Neural progenitor cell (in vitro differentiated cells): ENCODE measurements at regions not wholly inside any gene's neighbourhood (a gene's known extent, or its start where the extent isn't known, plus 50 kb on each side); places are given as distances from the start of the nearest gene placed in this dataset.
"Not testable (repeated sequence)": the region's sequence is repeated elsewhere in the genome, so short reads cannot be mapped to it uniquely, and the experiment has no call there.

Source experiments
- DNase-seq: peaks from one replicate; pipeline ENCODE4 v3.0.0-alpha.2; 2016; ENCODE audit warnings: low spot score
- H2AFZ ChIP-seq: fragments of 200-600 bp; sonication (generic); replicated peaks from 2 replicates; pipeline ENCODE4 v1.6.1; 2016; ENCODE audit warnings: antibody characterized with exemption
- H3F3A ChIP-seq: fragments of 200-600 bp; sonication (generic); 2 replicates; pipeline ENCODE4 v1.6.1; 2016; ENCODE audit warnings: antibody characterized with exemption, low read depth
- H3K27ac ChIP-seq: fragments of 200-600 bp; sonication (generic); 2 replicates; pipeline ENCODE4 v1.5.1; 2016; ENCODE audit warnings: mild to moderate bottlenecking
- H3K27me3 ChIP-seq: fragments of 200-600 bp; sonication (generic); 2 replicates; pipeline ENCODE4 v1.6.1; 2016; ENCODE audit warnings: mild to moderate bottlenecking, moderate library complexity
- H3K36me3 ChIP-seq: fragments of 200-600 bp; sonication (generic); 2 replicates; pipeline ENCODE4 v1.5.1; 2016
- H3K4me1 ChIP-seq: fragments of 200-600 bp; sonication (generic); 2 replicates; pipeline ENCODE4 v1.6.1; 2016; ENCODE audit warnings: mixed run types
- H3K4me2 ChIP-seq: fragments of 200-600 bp; sonication (generic); 2 replicates; pipeline ENCODE4 v1.6.1; 2016
- H3K4me3 ChIP-seq: fragments of 200-600 bp; sonication (generic); 2 replicates; pipeline ENCODE4 v1.5.1; 2016
- H3K79me2 ChIP-seq: fragments of 200-600 bp; sonication (generic); 2 replicates; pipeline ENCODE4 v1.6.1; 2016; ENCODE audit warnings: low read depth
- H3K9ac ChIP-seq: fragments of 200-600 bp; sonication (generic); 2 replicates; pipeline ENCODE4 v1.6.1; 2016
- H3K9me3 ChIP-seq: fragments of 200-600 bp; sonication (generic); 2 replicates; pipeline ENCODE4 v1.5.1; 2016; ENCODE audit warnings: low read depth
- H4K20me1 ChIP-seq: fragments of 200-600 bp; sonication (generic); 2 replicates; pipeline ENCODE4 v1.6.1; 2016; ENCODE audit warnings: low read depth
- H3K27ac Mint-ChIP-seq: 3 replicates; pipeline ENCODE4 v1.8.0; 2021; ENCODE audit warnings: mixed read lengths
- H3K27me3 Mint-ChIP-seq: 2 replicates; pipeline ENCODE4 v1.8.0; 2022; ENCODE audit warnings: low read depth, mild to moderate bottlenecking, inconsistent platforms, moderate library complexity, mixed read lengths; ENCODE audit not compliant: insufficient read depth
- H3K36me3 Mint-ChIP-seq: 3 replicates; pipeline ENCODE4 v1.8.0; 2021; ENCODE audit warnings: mixed read lengths
- H3K4me1 Mint-ChIP-seq: 3 replicates; pipeline ENCODE4 v1.8.0; 2021; ENCODE audit warnings: mixed read lengths
- H3K4me3 Mint-ChIP-seq: 3 replicates; pipeline ENCODE4 v1.8.0; 2021; ENCODE audit warnings: mild to moderate bottlenecking, moderate library complexity, mixed read lengths
- H3K9me3 Mint-ChIP-seq: 3 replicates; pipeline ENCODE4 v1.8.0; 2020; ENCODE audit warnings: mixed read lengths
- EZH2 ChIP-seq: fragments of 200-600 bp; sonication (generic); IDR thresholded peaks from 2 replicates; pipeline ENCODE4 v1.6.1; 2017; ENCODE audit warnings: antibody characterized with exemption, mild to moderate bottlenecking, moderate library complexity
- EZH2phosphoT487 ChIP-seq: fragments of 200-600 bp; sonication (generic); IDR thresholded peaks from 2 replicates; pipeline ENCODE4 v1.6.1; 2017; ENCODE audit warnings: antibody characterized with exemption
- TF ChIP-seq, protein P1 (sequence below): fragments of 200-600 bp; sonication (generic); IDR thresholded peaks from 2 replicates; pipeline ENCODE4 v1.5.1; 2017; ENCODE audit warnings: antibody characterized with exemption, mild to moderate bottlenecking

DNA sequence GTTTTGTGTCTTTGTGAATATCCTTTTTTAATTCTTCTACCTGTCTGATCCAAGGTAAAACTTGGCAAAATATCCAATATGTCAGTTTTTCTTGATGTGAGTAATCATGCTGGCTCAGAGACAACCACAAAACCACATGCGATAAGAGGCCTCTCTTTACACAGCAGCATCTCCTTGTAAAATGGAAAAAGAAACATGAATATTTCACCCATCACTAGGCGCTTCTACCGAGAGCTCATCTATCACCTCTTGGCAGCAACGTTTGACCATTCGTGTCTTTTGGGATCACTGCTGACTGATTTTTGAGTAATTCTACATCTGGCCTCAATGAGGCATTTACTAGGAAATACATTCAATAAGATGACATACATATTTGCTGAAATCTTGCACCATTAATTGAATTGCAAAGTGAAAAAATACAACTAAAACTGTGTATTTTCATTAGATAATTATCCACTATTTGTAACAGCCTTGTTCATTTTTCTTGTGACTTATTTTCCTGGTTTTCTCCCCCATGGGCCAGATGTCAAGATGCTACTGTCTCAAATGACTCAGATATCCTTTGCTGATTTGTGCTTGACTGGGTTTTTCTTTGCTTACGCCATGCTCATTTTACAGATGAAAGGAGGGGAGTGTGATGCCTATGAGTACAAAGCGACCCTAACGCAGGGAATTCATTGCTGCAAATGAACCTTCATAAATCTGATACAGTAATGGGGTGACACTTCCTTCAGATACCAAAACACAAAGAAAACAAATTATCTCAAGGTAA, 467.5 kb downstream of the FBXO15 start:
- H3K27me3 Mint-ChIP-seq: no peaks in the 10 kb centered on the region
- Histone ChIP-seq H3K9ac (no peak overlapping the region), H3K4me2 (no peak overlapping the region), H3K4me3 (no peak overlapping the region), H3K27me3 (no peaks in the 10 kb centered on the region), H2AFZ (no peak overlapping the region), H3K79me2 (no peaks in the 10 kb centered on the region), H3K27ac (no peak overlapping the region), H3F3A (no peaks in the 10 kb centered on the region), H3K4me1 (no peaks in the 10 kb centered on the region), H3K36me3 (no peaks in the 10 kb centered on the region), H4K20me1 (no peaks in the 10 kb centered on the region), H3K9me3 (no peaks in the 10 kb centered on the region)
- no peak overlapping the region for H3K4me3 Mint-ChIP-seq
- no peaks in the 10 kb centered on the region for H3K36me3 Mint-ChIP-seq
- no peak for TF ChIP-seq EZH2
- TF ChIP-seq EZH2phosphoT487: no peak
- TF ChIP-seq, protein P1, sequence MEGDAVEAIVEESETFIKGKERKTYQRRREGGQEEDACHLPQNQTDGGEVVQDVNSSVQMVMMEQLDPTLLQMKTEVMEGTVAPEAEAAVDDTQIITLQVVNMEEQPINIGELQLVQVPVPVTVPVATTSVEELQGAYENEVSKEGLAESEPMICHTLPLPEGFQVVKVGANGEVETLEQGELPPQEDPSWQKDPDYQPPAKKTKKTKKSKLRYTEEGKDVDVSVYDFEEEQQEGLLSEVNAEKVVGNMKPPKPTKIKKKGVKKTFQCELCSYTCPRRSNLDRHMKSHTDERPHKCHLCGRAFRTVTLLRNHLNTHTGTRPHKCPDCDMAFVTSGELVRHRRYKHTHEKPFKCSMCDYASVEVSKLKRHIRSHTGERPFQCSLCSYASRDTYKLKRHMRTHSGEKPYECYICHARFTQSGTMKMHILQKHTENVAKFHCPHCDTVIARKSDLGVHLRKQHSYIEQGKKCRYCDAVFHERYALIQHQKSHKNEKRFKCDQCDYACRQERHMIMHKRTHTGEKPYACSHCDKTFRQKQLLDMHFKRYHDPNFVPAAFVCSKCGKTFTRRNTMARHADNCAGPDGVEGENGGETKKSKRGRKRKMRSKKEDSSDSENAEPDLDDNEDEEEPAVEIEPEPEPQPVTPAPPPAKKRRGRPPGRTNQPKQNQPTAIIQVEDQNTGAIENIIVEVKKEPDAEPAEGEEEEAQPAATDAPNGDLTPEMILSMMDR: no peak
- H3K27ac Mint-ChIP-seq: no peak overlapping the region
- H3K9me3 Mint-ChIP-seq: no peaks in the 10 kb centered on the region
- peaks cover 8% of the 10 kb centered on the region for H3K4me1 Mint-ChIP-seq
- DNase-seq: no peak

DNA sequence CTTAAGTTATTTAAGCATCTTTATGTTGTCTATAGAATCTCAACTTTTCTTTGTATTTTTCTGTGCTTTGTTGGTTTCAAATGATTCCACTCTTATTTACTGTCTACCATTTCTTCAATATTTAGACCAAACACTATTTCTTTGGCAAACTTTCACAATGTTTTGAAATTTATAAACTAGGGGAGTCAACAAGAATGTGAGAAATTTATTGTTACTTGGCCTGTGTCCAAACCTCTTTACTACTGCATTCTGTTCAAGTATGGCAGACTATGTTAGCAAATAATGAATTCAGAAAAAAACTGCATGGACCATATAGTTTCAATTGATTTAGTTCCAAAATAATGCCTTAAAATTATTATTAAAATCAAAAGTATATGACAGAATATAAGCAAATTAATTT, 470.2 kb downstream of the FBXO15 start:
- no peak overlapping the region for H3K9ac ChIP-seq
- no peak overlapping the region for H3K27ac ChIP-seq
- Mint-ChIP-seq H3K9me3 (no peaks in the 10 kb centered on the region), H3K4me3 (no peak overlapping the region), H3K36me3 (no peaks in the 10 kb centered on the region), H3K4me1 (peaks cover 6% of the 10 kb centered on the region), H3K27me3 (no peaks in the 10 kb centered on the region), H3K27ac (no peak overlapping the region)
- H4K20me1 ChIP-seq: no peaks in the 10 kb centered on the region
- H3K4me3 ChIP-seq: no peak overlapping the region
- no peaks in the 10 kb centered on the region for H3F3A ChIP-seq
- no peak for TF ChIP-seq EZH2phosphoT487
- TF ChIP-seq, protein P1: no peak
- TF ChIP-seq EZH2: no peak
- H2AFZ ChIP-seq: no peak overlapping the region
- H3K4me2 ChIP-seq: no peak overlapping the region
- H3K36me3 ChIP-seq: no peaks in the 10 kb centered on the region
- H3K79me2 ChIP-seq: no peaks in the 10 kb centered on the region
- H3K27me3 ChIP-seq: no peaks in the 10 kb centered on the region
- H3K9me3 ChIP-seq: no peaks in the 10 kb centered on the region
- no peak for DNase-seq
- no peaks in the 10 kb centered on the region for H3K4me1 ChIP-seq

DNA sequence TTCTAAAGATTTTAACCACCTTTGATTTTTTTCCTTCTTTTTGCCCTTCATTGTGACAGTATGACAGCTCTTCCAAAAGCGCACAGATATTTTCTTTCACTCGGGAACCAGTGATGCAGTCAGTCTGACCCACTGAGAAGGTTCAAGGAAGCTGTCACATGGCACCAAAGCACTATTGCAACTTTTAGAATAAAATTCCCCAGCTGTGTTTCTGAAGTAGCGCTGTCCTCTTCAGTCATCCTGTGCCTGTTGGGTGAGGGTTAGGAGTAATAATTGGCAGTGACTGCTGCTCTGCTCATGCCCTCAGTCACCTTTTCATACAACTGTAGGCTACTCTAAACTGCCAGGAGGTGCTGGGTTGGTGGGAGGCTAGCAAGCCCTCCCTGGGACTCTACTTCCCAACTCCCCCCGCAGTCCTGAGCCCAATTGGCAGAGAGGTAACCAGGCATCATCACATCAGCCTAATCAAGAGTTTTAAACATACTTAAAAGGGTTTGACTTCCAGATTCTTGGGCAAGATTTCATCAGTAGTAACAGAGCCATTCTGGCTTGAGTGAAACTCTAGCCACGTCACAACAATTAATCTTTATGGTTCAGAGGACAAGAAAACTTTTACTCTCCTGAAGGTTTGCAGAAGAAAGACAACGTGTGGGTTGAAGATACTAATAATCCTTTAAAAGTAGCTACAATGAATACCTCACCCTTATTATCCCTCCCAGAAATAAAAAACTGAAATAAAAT, 473.3 kb downstream of the FBXO15 start:
- Histone ChIP-seq H3K27ac (no peak overlapping the region), H4K20me1 (no peaks in the 10 kb centered on the region), H3K9me3 (no peaks in the 10 kb centered on the region), H3K36me3 (no peaks in the 10 kb centered on the region), H3K79me2 (no peaks in the 10 kb centered on the region), H3K4me2 (no peak overlapping the region), H2AFZ (no peak overlapping the region), H3F3A (no peaks in the 10 kb centered on the region), H3K27me3 (no peaks in the 10 kb centered on the region), H3K4me1 (no peaks in the 10 kb centered on the region), H3K4me3 (no peak overlapping the region), H3K9ac (no peak overlapping the region)
- Mint-ChIP-seq H3K4me3 (no peak overlapping the region), H3K9me3 (no peaks in the 10 kb centered on the region), H3K27ac (no peak overlapping the region), H3K4me1 (no peaks in the 10 kb centered on the region), H3K36me3 (no peaks in the 10 kb centered on the region), H3K27me3 (no peaks in the 10 kb centered on the region)
- TF ChIP-seq EZH2 (no peak), EZH2phosphoT487 (no peak)
- TF ChIP-seq, protein P1: no peak
- no peak for DNase-seq

DNA sequence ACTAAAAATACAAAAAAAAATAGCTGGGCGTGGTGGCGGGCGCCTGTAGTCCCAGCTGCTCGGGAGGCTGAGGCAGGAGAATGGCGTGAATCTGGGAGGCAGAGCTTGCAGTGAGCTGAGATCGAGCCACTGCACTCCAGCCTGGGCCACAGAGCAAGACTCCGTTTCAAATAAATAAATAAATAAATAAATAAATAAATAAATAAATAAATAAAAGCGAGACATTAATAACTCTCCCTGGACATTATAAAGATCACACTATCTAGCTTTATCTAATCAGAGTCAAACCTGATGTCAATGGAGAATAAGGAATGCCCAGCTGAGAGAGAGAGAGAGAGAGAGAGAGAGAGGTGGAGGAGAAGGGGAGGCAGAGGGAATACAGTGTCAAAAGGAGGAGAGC, 476.2 kb downstream of the FBXO15 start:
- not testable (repeated sequence) for H2AFZ ChIP-seq, H3K9me3 ChIP-seq, H3K36me3 ChIP-seq, H3K4me2 ChIP-seq, H3K27me3 ChIP-seq, H4K20me1 ChIP-seq, H3K36me3 Mint-ChIP-seq, H3K27ac Mint-ChIP-seq, H3K79me2 ChIP-seq, H3K27ac ChIP-seq, H3K9me3 Mint-ChIP-seq, H3K4me3 ChIP-seq, H3K4me1 Mint-ChIP-seq, H3K4me1 ChIP-seq, DNase-seq, H3F3A ChIP-seq, H3K4me3 Mint-ChIP-seq, H3K27me3 Mint-ChIP-seq, H3K9ac ChIP-seq
